NCI-H146 treated with DMSO at 0.1 percent for 48 hours (cell line): ENCODE measurements at regions not wholly inside any gene's neighbourhood (a gene's known extent, or its start where the extent isn't known, plus 50 kb on each side); places are given as distances from the start of the nearest gene placed in this dataset.
"Not testable (repeated sequence)": the region's sequence is repeated elsewhere in the genome, so short reads cannot be mapped to it uniquely, and the experiment has no call there.

Experiments used
- DNase-seq: peaks from one replicate; lab custom pipeline; 2025; ENCODE audit not compliant: unreplicated experiment; lab: John Stamatoyannopoulos, UW

GRCh38 chr1:29777522-29777921 lies 541.2 kb downstream of the PTPRU start:
- no peak for DNase-seq

GRCh38 chr1:29774355-29774754 lies 538.0 kb downstream of the PTPRU start:
- no peak for DNase-seq

GRCh38 chr1:29772584-29773100 lies 536.3 kb downstream of the PTPRU start:
- DNase-seq = no peak

- no peak for DNase-seq
Observed at GRCh38 chr1:29767769-29768425, 531.6 kb downstream of the PTPRU start.

- no peak for DNase-seq
Observed at GRCh38 chr1:29767088-29767685, 530.9 kb downstream of the PTPRU start.

DNA sequence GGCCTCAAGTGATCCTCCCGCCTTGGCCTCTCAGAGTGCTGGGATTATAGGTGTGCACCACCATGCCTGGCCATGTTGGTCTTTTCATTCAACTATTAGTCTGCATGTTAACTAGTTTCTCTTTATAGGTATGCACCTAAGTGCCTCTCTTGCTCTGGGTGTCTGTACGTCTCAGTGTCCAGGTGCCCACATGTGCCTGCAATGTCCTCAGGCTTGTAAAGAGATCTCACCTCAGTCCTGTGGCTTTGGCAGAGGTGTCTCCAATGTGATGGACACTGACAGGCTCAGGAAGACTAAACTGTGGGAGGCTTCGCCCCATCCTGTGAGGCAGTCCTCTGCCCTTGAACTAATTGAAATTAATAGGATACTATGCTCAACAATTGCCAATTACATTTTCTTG lies 526.3 kb downstream of the PTPRU start:
- no peak for DNase-seq

DNA sequence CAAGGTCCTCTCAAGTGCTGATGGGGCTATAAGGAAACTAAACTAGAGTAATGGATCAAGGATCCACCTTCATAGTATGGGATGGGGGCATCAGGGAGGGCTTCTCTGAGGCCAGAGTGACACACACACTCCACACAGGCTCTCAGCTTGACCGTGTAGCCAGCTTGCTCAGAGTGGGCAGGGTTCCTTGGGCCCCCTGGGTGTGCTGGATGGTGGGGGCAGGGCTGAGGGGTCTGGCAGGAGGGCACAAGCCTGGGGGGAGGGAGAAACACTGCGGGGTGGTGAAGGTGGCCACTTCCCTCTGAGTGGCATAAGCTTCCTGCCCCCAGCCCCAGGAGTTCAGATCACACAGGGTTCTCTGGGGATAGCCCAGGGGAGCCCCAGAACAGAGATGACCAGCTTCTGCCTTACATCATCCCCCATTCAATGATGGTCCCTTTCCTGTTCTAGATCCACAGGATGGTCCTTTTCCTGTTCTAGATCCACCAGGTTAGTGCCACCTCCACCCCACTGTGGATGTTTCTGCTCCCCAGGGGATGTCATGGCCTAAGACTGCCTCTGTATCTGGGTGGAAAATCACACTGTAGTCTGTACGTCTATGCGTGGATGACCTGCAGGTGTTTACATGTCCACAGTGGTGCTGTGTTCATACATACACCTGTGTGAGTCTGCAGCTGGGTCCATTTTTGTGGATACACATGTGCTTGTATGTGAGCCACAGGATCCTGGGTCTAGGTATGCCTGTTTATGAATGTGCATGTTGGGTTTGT lies 525.0 kb downstream of the PTPRU start:
- DNase-seq = no peak

GRCh38 chr1:29760067-29760564 lies 523.8 kb downstream of the PTPRU start:
- DNase-seq = no peak

DNA sequence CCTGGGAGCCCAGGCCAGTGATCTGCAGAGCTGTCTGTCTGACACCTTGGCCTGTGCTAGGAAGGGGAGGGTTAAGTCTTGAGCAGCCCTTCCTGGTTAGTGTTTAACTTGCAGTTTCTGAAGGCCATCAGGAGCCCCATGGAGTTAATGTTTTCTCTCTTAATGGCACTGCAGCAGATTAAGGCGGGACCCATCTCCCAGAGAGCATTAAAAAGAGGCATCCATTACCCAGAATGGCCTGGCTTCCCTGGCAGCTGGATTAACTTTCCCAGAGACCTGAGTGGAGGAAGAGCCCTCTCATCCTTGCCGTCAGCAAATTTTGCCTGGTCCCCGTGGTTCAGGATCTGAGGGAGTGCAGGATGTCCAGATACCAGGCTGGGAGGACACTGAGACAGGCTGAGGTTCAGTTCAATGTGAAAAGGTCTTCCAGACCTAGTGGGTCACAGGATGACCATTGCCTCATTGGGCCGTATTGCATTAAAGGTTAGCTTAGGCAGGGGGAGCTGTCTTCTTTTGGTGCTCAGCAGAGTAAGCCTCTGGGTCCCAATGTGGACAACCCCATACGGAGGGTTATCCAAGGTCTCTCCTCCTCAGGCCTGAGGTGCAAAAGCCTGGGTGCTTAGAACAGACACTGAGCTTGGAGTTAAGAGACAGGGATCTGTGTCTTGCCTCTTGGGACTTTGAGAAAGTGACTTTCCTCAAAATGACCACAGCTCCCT lies 522.6 kb downstream of the PTPRU start:
- no peak for DNase-seq

DNA sequence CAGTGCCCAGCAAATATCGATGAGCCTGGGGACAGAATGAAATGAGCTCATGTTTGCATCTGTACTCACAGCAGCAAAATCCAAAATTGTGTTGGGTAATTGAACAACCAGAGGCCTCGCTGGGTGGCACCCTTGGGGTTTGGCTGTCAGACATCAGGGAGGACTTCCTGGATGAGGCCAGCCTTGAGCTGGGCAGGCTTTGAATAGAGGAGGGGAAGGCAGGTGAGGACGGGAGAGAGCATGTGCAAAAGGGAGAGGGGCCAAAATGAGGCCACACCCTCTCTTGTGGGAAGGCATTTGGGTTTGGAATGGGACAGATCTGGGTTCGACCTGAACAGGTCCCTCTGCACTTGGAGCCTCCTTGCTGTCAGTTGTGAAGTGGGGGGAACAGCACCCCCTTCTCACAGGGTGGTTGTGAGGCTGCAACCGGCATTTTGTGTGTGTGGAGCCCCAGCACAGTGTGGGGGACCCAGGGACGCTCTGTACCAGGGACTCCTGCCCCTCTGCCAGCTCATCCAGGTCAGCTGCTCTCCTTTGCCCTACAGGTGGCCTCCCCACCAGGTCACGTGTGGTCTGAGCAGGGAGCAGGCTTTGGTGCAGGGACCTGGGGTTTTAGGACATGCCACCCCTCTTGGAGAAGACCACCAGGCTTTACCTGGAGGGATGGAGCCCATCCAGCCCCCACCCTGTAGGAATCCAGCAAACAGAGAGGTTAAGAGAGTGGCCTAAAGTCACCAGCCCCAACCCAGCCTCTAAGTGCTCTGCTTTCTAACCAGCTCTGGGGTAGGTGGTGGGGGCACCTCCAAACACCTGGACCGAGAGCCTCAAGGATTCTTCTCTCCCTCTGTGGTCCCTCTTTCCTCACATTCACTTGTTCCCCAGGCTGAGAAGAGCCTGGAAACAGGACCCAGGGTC lies 521.8 kb downstream of the PTPRU start:
- no peak for DNase-seq

GRCh38 chr1:29756901-29757725 lies 520.8 kb downstream of the PTPRU start:
- DNase-seq = no peak

GRCh38 chr1:29756498-29756897 lies 520.2 kb downstream of the PTPRU start:
- no peak for DNase-seq

GRCh38 chr1:29756085-29756484 lies 519.8 kb downstream of the PTPRU start:
- DNase-seq = no peak

DNA sequence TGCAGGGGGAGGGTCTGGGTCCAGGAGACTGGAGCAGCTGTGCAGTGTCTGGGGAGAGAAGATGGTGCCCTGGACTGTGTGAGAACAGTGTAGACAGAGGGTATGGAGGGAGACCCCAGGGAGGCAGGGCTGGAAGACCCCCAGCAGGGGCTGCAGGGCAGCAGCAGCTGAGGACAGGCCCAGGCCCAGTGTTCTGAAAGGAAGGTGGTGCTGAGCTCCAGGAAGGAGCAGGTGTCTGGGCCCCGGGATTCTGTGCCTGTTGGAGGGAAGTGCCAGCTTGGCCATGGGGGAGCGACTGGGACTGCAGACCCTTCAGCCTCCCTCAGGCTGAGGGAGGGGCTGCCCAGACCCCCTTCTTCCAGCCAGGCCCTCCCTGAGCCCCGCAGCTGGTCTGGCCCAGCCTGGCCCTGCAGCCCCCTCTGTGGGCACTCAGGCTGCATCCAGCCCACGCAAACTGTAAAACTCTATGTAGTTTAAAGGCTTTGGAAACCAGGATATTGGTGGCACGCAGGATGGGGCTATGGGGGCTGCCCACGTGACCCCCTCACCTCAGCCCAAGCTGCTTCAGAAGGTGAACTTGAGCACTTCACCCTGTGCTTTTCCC lies 519.2 kb downstream of the PTPRU start:
- not testable (repeated sequence) for DNase-seq

DNA sequence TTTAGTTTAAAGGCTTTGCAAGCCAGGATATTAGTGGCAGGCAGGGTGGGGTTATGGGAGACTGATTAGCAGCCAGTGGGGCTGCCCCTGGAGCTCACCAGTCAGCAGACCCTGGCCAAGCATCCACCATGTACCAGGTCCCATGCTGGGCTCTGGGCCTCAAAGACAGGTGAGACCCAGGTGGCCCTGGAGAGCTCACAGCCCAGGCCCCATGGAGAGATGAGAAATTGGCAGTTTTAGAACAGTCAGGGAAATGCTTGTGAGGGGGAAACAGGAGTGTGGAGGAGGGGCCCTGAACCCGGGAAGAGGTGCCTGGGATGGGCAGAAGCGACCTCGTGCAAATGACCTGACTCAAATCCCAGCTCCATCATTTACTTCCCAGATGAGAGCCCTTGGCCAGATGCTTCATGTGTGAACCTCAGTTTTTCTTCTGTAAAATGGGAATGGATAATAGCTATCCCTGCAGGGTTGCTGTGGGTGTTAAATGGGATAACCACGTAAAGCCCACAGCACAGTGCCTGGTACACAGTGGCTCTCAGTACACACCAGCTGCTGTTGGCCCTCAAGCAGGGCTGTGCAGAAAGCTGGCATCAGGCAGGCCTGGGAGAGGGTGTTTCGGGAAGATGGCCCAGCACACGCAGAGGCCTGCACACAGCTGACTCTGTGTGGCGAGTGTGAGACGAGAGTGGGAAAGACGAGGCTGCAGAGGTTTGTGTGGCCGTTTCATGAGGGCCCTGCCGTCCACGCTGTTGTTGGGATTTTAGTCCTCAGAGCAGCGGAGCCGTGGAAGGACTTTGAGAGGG lies 518.5 kb downstream of the PTPRU start:
- no peak for DNase-seq

DNA sequence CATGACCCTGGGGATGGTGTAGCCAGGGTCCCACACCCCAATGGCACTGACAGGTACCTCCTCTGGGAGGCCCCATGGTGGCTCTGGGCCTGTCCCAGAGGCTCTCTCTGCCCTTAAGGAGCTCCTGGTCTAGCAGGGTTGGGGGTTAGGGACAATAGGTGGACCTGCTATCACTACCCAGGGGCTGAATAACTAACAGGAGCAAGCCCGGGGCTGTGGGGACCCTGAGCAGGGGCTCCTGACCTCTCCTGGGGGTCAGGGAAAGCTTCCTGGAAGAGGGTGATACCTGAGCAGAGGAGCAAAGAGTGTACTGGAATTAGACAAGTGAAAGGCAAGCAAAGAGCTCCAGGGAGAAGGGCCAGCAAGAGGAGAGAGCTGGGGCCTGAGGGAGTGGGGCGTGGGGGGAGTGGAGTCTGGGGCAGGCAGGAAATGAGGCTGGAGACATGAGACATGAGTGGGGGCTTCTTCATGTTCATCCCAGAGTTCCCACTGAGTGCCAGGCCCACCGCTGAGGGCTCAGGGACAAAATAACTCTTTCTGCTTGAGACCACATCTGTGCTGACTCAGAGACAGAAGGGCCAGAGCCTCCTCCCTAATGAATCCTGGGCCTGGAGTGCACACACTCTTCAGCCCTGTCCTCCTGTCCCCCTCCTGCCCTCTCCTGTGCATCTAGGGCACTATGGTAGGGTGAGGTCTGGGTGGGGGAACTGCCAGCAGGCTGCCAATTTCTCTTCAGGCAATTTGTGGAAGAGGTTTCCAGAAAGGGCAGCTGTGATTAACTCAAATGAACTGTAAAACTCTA lies 517.6 kb downstream of the PTPRU start:
- no peak for DNase-seq

DNA sequence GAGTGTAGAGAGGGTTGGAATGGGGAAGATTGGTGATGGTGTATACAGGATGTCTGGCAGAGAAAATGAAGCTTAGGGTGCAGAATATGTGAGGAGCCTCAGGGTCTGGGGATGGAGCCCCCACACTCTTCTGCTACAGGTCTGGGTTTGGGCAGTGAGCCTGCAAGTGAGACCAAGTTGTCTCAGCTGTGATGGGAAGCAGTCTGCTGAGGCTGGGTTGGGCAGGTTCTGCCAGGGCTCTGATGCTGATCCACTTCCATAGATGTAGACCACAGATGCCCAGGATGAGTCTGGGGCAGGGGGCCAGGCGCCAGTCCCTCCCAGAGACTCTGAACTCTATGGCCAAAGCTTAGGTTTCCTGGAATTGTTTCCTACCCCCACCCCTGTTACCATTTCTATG lies 516.9 kb downstream of the PTPRU start:
- DNase-seq = no peak
